ENCODE measurements at regions not wholly inside any gene's neighbourhood (a gene's known extent, or its start where the extent isn't known, plus 50 kb on each side); places are given as distances from the start of the nearest gene placed in this dataset.
"Not testable (repeated sequence)": the region's sequence is repeated elsewhere in the genome, so short reads cannot be mapped to it uniquely, and the experiment has no call there.

DNA sequence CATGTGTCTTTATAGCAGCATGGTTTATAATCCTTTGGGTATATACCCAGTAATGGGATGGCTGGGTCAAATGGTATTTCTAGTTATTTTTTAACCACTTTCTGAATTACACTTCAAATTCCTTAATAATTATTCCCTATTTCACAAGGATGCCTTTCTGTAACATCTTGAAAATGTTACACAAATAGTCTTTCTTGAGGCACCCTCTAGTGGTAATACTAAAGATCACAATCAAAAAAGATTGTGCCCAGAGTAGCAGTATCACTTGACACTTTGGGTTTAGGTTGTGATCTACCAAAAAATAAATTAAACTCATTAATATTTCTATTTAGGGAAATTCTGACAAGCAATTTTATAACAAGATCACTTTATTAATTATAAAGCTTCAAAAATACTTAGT, 74.0 kb upstream of the TEKT4 start:
- not testable (repeated sequence) for H3K36me3 Mint-ChIP-seq (ENCODE audit: insufficient read depth in 1 of 3, low read depth in 3 of 3); H3K27me3 Mint-ChIP-seq (ENCODE audit: low read depth); H3T11ph ChIP-seq (ENCODE audit: low read length); H4K8ac ChIP-seq (replicated peaks; ENCODE audit: insufficient read length, low read depth, low read length); H3K56ac ChIP-seq (ENCODE audit: insufficient read length, low read depth, low read length); H2BK120ac ChIP-seq (ENCODE audit: low read depth, low read length, poor library complexity, severe bottlenecking); H3K4me1 Mint-ChIP-seq; H2BK20ac ChIP-seq (ENCODE audit: low read depth, low read length, poor library complexity, severe bottlenecking); H3K14ac ChIP-seq (ENCODE audit: insufficient read depth, low read length); H4K5ac ChIP-seq (ENCODE audit: insufficient read length, low read depth, low read length); H3K79me1 ChIP-seq (ENCODE audit: insufficient read depth, low read depth, low read length, poor library complexity, severe bottlenecking); H2AK5ac ChIP-seq (ENCODE audit: insufficient read length, low read length); H2BK12ac ChIP-seq (ENCODE audit: insufficient read length, low read depth, low read length); H2BK5ac ChIP-seq (ENCODE audit: insufficient read length, low read length); H3K27me3 ChIP-seq (ENCODE audit: insufficient read depth, low read length); H2BK15ac ChIP-seq (ENCODE audit: low read depth, low read length); H3K27ac Mint-ChIP-seq; H3K4ac ChIP-seq (ENCODE audit: low read depth, low read length); H3K4me3 Mint-ChIP-seq; H3K23me2 ChIP-seq (ENCODE audit: insufficient read length, low read depth, low read length, poor library complexity, severe bottlenecking); H4K91ac ChIP-seq (ENCODE audit: insufficient read length, low read depth, low read length); H3K18ac ChIP-seq (ENCODE audit: insufficient read length, low read depth, low read length); H3K4me1 ChIP-seq (ENCODE audit: insufficient read depth, low read length); DNase-seq; H2AFZ ChIP-seq (ENCODE audit: low read length); H3K79me2 ChIP-seq (ENCODE audit: insufficient read depth, low read length); H3K27ac ChIP-seq (ENCODE audit: insufficient read length, low read depth, low read length); H3K4me2 ChIP-seq (ENCODE audit: insufficient read depth, insufficient read length, low read length); H4K20me1 ChIP-seq (ENCODE audit: control insufficient read depth, insufficient read depth, insufficient read length); H3K9ac ChIP-seq (ENCODE audit: extremely low read depth, insufficient read length, low read length); H3K23ac ChIP-seq (ENCODE audit: insufficient read length, low read depth, low read length)
- H3K9me3 Mint-ChIP-seq, result peaks cover 55 to 82% of the 10 kb centered on the region in 2 experiments
- TF ChIP-seq, protein P1, sequence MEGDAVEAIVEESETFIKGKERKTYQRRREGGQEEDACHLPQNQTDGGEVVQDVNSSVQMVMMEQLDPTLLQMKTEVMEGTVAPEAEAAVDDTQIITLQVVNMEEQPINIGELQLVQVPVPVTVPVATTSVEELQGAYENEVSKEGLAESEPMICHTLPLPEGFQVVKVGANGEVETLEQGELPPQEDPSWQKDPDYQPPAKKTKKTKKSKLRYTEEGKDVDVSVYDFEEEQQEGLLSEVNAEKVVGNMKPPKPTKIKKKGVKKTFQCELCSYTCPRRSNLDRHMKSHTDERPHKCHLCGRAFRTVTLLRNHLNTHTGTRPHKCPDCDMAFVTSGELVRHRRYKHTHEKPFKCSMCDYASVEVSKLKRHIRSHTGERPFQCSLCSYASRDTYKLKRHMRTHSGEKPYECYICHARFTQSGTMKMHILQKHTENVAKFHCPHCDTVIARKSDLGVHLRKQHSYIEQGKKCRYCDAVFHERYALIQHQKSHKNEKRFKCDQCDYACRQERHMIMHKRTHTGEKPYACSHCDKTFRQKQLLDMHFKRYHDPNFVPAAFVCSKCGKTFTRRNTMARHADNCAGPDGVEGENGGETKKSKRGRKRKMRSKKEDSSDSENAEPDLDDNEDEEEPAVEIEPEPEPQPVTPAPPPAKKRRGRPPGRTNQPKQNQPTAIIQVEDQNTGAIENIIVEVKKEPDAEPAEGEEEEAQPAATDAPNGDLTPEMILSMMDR (conservative IDR thresholded peaks at IDR 0.05), result peak; percentile 48; the same call in 1 of the 3 replicates
- H3K9me3 ChIP-seq (ENCODE audit: control insufficient read depth, low read depth, low read length), result peaks cover 13% of the 10 kb centered on the region
